PC-9 (cell line): ENCODE measurements at regions not wholly inside any gene's neighbourhood (a gene's known extent, or its start where the extent isn't known, plus 50 kb on each side); places are given as distances from the start of the nearest gene placed in this dataset.
A peak's percentile ranks its signal among the peaks of the same experiment; 100 is the strongest.

Source experiments
- CTCF ChIP-seq: fragments of 200-600 bp; sonication (generic); conservative IDR thresholded peaks from 2 replicates; pipeline ENCODE4 v1.6.1; 2017; ENCODE audit warnings: mixed run types, antibody characterized with exemption, mild to moderate bottlenecking, moderate library complexity
- EZH2 ChIP-seq: fragments of 200-600 bp; sonication (generic); IDR thresholded peaks from 2 replicates; pipeline ENCODE4 v1.8.0; 2017; ENCODE audit warnings: antibody characterized with exemption, low read depth

- peak; percentile 56 for TF ChIP-seq CTCF
- TF ChIP-seq EZH2 = no peak
Measured at GRCh38 chr14:65286443-65286842, 126.1 kb upstream of the FUT8 start.
